Bone marrow (tissue), 2 donors: ENCODE measurements at regions not wholly inside any gene's neighbourhood (a gene's known extent, or its start where the extent isn't known, plus 50 kb on each side); places are given as distances from the start of the nearest gene placed in this dataset.
"Not testable (repeated sequence)": the region's sequence is repeated elsewhere in the genome, so short reads cannot be mapped to it uniquely, and the experiment has no call there.

Experiments
- DNase-seq, 2 donors: peaks; one replicate each; lab custom pipeline; 2025; lab: John Stamatoyannopoulos, UW

- no peak for DNase-seq
Measured at GRCh38 chr9:109597496-109597895, 99.4 kb upstream of the PTPN3 start.

- DNase-seq = no peak
Measured at GRCh38 chr9:109599131-109599530, 101.0 kb upstream of the PTPN3 start.

- DNase-seq = no peak
Measured at GRCh38 chr9:109599711-109600110, 101.6 kb upstream of the PTPN3 start.

GRCh38 chr9:109600142-109600541 is 102.0 kb upstream of the PTPN3 start:
- no peak for DNase-seq

GRCh38 chr9:109601181-109601580 is 103.1 kb upstream of the PTPN3 start:
- no peak for DNase-seq

GRCh38 chr9:109602987-109603386 is 104.9 kb upstream of the PTPN3 start:
- DNase-seq = no peak

GRCh38 chr9:109604131-109604530 is 106.0 kb upstream of the PTPN3 start:
- DNase-seq = no peak

- DNase-seq = no peak
Measured at GRCh38 chr9:109604781-109605180, 106.7 kb upstream of the PTPN3 start.

GRCh38 chr9:109609060-109609459 is 111.0 kb upstream of the PTPN3 start:
- no peak for DNase-seq

- no peak for DNase-seq
Measured at GRCh38 chr9:109616571-109617120, 118.5 kb upstream of the PTPN3 start.

- DNase-seq = no peak
Measured at GRCh38 chr9:109619310-109619709, 121.2 kb upstream of the PTPN3 start.

- no peak for DNase-seq
Measured at GRCh38 chr9:109624143-109624542, 126.0 kb upstream of the PTPN3 start.

- DNase-seq = no peak
Measured at GRCh38 chr9:109624896-109625295, 126.8 kb upstream of the PTPN3 start.

GRCh38 chr9:109627042-109627441 is 128.9 kb upstream of the PTPN3 start:
- no peak for DNase-seq

GRCh38 chr9:109629615-109630014 is 131.5 kb upstream of the PTPN3 start:
- DNase-seq = no peak

GRCh38 chr9:109632817-109633216 is 134.7 kb upstream of the PTPN3 start:
- DNase-seq = no peak

- no peak for DNase-seq
Measured at GRCh38 chr9:109639674-109640579, 140.1 kb upstream of the PALM2AKAP2 start.

- DNase-seq = no peak
Measured at GRCh38 chr9:109640580-109641371, 139.2 kb upstream of the PALM2AKAP2 start.

GRCh38 chr9:109641372-109641659 is 138.7 kb upstream of the PALM2AKAP2 start:
- no peak for DNase-seq

GRCh38 chr9:109652112-109652511 is 127.9 kb upstream of the PALM2AKAP2 start:
- DNase-seq = no peak

GRCh38 chr9:109652971-109653370 is 127.0 kb upstream of the PALM2AKAP2 start:
- no peak for DNase-seq

GRCh38 chr9:109653470-109653869 is 126.5 kb upstream of the PALM2AKAP2 start:
- DNase-seq = no peak

GRCh38 chr9:109663978-109664377 is 116.0 kb upstream of the PALM2AKAP2 start:
- not testable (repeated sequence) for DNase-seq
